Mammary epithelial cell (primary cell): ENCODE measurements at regions not wholly inside any gene's neighbourhood (a gene's known extent, or its start where the extent isn't known, plus 50 kb on each side); places are given as distances from the start of the nearest gene placed in this dataset.

Experiments
- EZH2 ChIP-seq: IDR thresholded peaks from 2 replicates; pipeline ENCODE4 v1.6.1; 2012; ENCODE audit warnings: low read length, inconsistent platforms, borderline replicate concordance
- TF ChIP-seq, protein P1 (sequence below), 2 donors: IDR thresholded peaks in 1 of 2; conservative IDR thresholded peaks in 1 of 2; 2 replicates each; pipeline ENCODE4 v1.5.1; 2011 to 2012; ENCODE audit warnings: inconsistent platforms in 2 of 2, low read length in 2 of 2, mild to moderate bottlenecking in 2 of 2, control low read depth in 1 of 2, low read depth in 1 of 2; ENCODE audit not compliant: insufficient read depth in 1 of 2; ENCODE audit errors: extremely low read depth in 1 of 2

GRCh38 chr21:35635994-35636393 lies 424.3 kb downstream of the SETD4 start:
- TF ChIP-seq, protein P1, sequence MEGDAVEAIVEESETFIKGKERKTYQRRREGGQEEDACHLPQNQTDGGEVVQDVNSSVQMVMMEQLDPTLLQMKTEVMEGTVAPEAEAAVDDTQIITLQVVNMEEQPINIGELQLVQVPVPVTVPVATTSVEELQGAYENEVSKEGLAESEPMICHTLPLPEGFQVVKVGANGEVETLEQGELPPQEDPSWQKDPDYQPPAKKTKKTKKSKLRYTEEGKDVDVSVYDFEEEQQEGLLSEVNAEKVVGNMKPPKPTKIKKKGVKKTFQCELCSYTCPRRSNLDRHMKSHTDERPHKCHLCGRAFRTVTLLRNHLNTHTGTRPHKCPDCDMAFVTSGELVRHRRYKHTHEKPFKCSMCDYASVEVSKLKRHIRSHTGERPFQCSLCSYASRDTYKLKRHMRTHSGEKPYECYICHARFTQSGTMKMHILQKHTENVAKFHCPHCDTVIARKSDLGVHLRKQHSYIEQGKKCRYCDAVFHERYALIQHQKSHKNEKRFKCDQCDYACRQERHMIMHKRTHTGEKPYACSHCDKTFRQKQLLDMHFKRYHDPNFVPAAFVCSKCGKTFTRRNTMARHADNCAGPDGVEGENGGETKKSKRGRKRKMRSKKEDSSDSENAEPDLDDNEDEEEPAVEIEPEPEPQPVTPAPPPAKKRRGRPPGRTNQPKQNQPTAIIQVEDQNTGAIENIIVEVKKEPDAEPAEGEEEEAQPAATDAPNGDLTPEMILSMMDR (conservative IDR thresholded peaks at IDR 0.05 in 1 of 2, IDR thresholded peaks at IDR 0.05 in 1 of 2; ENCODE audit: extremely low read depth in 1 of 2, insufficient read depth in 1 of 2, low read depth in 1 of 2, low read length in 2 of 2), result no peak
- no peak for TF ChIP-seq EZH2
